ENCODE measurements at regions not wholly inside any gene's neighbourhood (a gene's known extent, or its start where the extent isn't known, plus 50 kb on each side); places are given as distances from the start of the nearest gene placed in this dataset.

- WGBS (ENCODE audit: low lambda C conversion rate): 1% methylated on average over 2 of the region's 2 CpGs
- intact Hi-C loops (cut with micrococcal nuclease; ENCODE audit: unreplicated experiment): no loop called here
- POLR2A ChIA-PET: no interaction called here
- Histone ChIP-seq H3K27me3 (ENCODE audit: control insufficient read depth in 1 of 2, insufficient read depth in 2 of 2, low read length in 2 of 2) (no peaks in the 10 kb centered on the region), H3K79me2 (ENCODE audit: insufficient read depth, low read length) (no peaks in the 10 kb centered on the region), H2AFZ (ENCODE audit: low read length) (no peak overlapping the region), H3K4me3 (replicated peaks in 1 of 3; ENCODE audit: insufficient read depth in 1 of 3, low read depth in 2 of 3, low read length in 3 of 3) (no peak overlapping the region), H3K4me1 (ENCODE audit: insufficient read depth, low read length) (no peaks in the 10 kb centered on the region), H3K27ac (ENCODE audit: extremely low read length, insufficient read depth, low read length) (no peak overlapping the region), H3K9ac (ENCODE audit: insufficient read depth, low read depth, low read length) (no peak overlapping the region), H3K4me2 (ENCODE audit: low read depth, low read length) (no peak overlapping the region), H3K36me3 (replicated peaks in 1 of 2; ENCODE audit: control insufficient read depth in 1 of 2, insufficient read depth in 2 of 2, low read length in 2 of 2) (no peaks in the 10 kb centered on the region), H4K20me1 (ENCODE audit: insufficient read depth, low read length) (no peaks in the 10 kb centered on the region), H3K9me3 (ENCODE audit: low read length) (no peaks in the 10 kb centered on the region)
- CTCF ChIA-PET (ENCODE audit: low intra/inter-chr PET ratio, low total read pairs): no interaction called here
- in situ Hi-C loops (cut with HindIII; ENCODE audit: extremely low pct_ligation_motif_present, low pct_unique_long_range_greater_than_20kb): no loop called here
- ATAC-seq: no peak
- no peak for DNase-seq (ENCODE audit: low spot score)
- FAIRE-seq: no peak
- TF ChIP-seq, protein P1, sequence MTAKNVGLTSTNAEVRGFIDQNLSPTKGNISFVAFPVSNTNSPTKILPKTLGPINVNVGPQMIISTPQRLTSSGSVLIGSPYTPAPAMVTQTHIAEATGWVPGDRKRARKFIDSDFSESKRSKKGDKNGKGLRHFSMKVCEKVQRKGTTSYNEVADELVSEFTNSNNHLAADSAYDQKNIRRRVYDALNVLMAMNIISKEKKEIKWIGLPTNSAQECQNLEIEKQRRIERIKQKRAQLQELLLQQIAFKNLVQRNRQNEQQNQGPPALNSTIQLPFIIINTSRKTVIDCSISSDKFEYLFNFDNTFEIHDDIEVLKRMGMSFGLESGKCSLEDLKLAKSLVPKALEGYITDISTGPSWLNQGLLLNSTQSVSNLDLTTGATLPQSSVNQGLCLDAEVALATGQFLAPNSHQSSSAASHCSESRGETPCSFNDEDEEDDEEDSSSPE (CRISPR knock-in tag; IDR thresholded peaks at IDR 0.05): no peak
- TF ChIP-seq HMGA1 (CRISPR knock-in tag; conservative IDR thresholded peaks at IDR 0.05) (no peak), STAT5B (CRISPR knock-in tag; IDR thresholded peaks at IDR 0.05) (no peak), PHB2 (IDR thresholded peaks at IDR 0.05; ENCODE audit: partially characterized antibody) (no peak), ZBTB7A (CRISPR knock-in tag; IDR thresholded peaks at IDR 0.05) (no peak), RCOR2 (CRISPR knock-in tag; IDR thresholded peaks at IDR 0.05) (no peak), REPIN1 (CRISPR knock-in tag; IDR thresholded peaks at IDR 0.05; ENCODE audit: borderline replicate concordance, low read depth) (no peak)
- TF ChIP-seq, protein P2, sequence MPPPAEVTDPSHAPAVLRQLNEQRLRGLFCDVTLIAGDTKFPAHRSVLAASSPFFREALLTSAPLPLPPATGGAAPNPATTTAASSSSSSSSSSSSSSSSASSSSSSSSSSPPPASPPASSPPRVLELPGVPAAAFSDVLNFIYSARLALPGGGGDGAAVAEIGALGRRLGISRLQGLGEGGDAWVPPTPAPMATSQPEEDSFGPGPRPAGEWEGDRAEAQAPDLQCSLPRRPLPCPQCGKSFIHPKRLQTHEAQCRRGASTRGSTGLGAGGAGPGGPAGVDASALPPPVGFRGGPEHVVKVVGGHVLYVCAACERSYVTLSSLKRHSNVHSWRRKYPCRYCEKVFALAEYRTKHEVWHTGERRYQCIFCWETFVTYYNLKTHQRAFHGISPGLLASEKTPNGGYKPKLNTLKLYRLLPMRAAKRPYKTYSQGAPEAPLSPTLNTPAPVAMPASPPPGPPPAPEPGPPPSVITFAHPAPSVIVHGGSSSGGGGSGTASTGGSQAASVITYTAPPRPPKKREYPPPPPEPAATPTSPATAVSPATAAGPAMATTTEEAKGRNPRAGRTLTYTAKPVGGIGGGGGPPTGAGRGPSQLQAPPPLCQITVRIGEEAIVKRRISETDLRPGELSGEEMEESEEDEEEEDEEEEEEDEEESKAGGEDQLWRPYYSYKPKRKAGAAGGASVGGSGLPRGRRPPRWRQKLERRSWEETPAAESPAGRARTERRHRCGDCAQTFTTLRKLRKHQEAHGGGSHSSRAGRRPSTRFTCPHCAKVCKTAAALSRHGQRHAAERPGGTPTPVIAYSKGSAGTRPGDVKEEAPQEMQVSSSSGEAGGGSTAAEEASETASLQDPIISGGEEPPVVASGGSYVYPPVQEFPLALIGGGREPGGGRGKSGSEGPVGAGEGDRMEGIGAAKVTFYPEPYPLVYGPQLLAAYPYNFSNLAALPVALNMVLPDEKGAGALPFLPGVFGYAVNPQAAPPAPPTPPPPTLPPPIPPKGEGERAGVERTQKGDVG (CRISPR knock-in tag; IDR thresholded peaks at IDR 0.05; ENCODE audit: borderline replicate concordance): no peak
- TF ChIP-seq, protein P3, sequence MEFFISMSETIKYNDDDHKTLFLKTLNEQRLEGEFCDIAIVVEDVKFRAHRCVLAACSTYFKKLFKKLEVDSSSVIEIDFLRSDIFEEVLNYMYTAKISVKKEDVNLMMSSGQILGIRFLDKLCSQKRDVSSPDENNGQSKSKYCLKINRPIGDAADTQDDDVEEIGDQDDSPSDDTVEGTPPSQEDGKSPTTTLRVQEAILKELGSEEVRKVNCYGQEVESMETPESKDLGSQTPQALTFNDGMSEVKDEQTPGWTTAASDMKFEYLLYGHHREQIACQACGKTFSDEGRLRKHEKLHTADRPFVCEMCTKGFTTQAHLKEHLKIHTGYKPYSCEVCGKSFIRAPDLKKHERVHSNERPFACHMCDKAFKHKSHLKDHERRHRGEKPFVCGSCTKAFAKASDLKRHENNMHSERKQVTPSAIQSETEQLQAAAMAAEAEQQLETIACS (CRISPR knock-in tag; IDR thresholded peaks at IDR 0.05): no peak
- TF ChIP-seq, protein P4, sequence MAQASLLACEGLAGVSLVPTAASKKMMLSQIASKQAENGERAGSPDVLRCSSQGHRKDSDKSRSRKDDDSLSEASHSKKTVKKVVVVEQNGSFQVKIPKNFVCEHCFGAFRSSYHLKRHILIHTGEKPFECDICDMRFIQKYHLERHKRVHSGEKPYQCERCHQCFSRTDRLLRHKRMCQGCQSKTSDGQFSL (CRISPR knock-in tag; IDR thresholded peaks at IDR 0.05): no peak
- no TSS peak for BruUV-seq (replicated peaks)
These were observed 103.2 kb downstream of the TSPAN8 start for GRCh38 chr12:71054551-71054950.
